BJ (cell line): ENCODE measurements at regions not wholly inside any gene's neighbourhood (a gene's known extent, or its start where the extent isn't known, plus 50 kb on each side); places are given as distances from the start of the nearest gene placed in this dataset.
A peak's percentile ranks its signal among the peaks of the same experiment; 100 is the strongest.

Experiments used
- CTCF ChIA-PET: fragments of 350-600 bp; formaldehyde crosslinking; extraction: SDS; loops from one replicate; lab custom pipeline; 2021; ENCODE audit warnings: antibody characterized with exemption, inconsistent platforms; lab: Yijun Ruan, JAX
- POLR2A ChIA-PET: fragments of 300-600 bp; sonication (Branson Sonifier 250); formaldehyde crosslinking; extraction: SDS; loops from one replicate; lab custom pipeline; 2021; ENCODE audit warnings: antibody characterized with exemption; lab: Charles Lee
- DNase-seq: peaks from one replicate; pipeline ENCODE4 v3.0.0-alpha.2; 2011; ENCODE audit warnings: low read depth
- H3K27me3 ChIP-seq: 2 replicates; pipeline ENCODE4 v1.6.0; 2011; ENCODE audit warnings: low read length; ENCODE audit not compliant: control insufficient read depth, insufficient read depth
- H3K36me3 ChIP-seq: 2 replicates; pipeline ENCODE4 v1.5.1; 2011; ENCODE audit warnings: low read length; ENCODE audit not compliant: control insufficient read depth, insufficient read depth
- H3K4me3 ChIP-seq: 2 replicates; pipeline ENCODE4 v1.5.1; 2011; ENCODE audit warnings: low read depth, mild to moderate bottlenecking, control low read depth, low read length
- CTCF ChIP-seq: IDR thresholded peaks from 2 replicates; pipeline ENCODE4 v1.5.1; 2011; ENCODE audit warnings: low read depth, mild to moderate bottlenecking, control low read depth, inconsistent platforms, low read length, moderate library complexity; ENCODE audit not compliant: insufficient read depth

DNA sequence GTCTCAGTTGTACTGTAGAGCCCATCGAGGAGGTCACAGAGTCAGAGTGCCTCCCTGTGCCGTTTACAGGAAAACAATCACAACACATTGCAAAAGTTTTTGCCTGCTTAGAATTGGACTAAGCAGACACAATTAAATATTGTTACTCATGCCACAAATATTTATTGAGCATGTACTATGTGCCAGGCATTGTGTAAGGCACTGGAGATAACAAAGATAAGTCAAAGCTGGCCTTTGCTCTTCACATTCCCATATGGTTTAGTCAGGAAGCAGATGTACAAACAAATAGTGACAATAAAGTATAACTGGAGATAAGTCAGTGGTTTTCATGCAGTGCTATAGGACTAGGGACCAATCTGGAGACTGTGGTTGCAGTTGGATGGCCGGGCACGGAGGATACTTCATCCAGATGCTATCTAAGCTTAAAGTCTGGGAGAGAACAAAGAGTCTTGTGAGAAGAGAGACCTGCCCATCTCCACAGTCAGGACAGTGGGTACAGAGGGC is 550.7 kb downstream of the INSC start:
- DNase-seq, result peak; percentile 91
- ChIA-PET CTCF (interaction anchor here (0.8 to 1.6 kb wide), 3 partner anchors 16 to 154 kb away, joined by 3 to 4 read pairs (median 3); no protein-coding TSS in a partner anchor), POLR2A (no interaction called here)

DNA sequence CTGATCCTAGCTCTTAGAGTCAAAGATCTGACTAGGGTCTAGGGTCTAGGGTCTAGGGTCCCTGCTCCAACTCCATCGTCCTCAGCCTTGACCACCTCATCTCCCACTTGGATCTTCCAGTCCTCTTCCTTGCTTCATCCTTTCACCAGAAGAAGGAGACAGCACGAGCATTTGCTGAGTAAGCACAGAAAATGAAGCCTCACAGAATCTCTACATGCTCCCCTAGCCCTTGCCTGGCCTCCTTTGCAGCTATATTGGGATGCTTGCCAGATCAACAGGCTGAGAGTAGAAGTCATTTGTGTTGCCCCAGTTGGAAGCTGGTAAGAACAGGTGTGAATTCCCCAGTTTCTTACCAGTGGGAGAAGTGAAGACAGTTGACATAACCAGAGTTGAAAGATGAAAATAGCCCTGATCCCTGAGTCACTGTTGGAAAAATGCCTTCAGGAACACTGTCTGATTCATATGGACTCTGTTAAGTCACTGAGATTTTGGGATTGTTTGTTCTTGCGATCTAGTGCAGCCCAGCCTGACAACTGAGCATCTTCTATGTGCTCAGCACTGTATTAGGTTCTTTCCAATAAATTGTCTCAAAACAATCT is 552.5 kb downstream of the INSC start:
- Histone ChIP-seq H3K4me3 (no peak overlapping the region), H3K27me3 (no peaks in the 10 kb centered on the region), H3K36me3 (no peaks in the 10 kb centered on the region)
- CTCF ChIA-PET, result no interaction called here
- no peak for TF ChIP-seq CTCF
- no peak for DNase-seq
- POLR2A ChIA-PET, result no interaction called here

More for the DNA sequence above, 550.7 kb downstream of the INSC start:
- Histone ChIP-seq H3K27me3 (no peaks in the 10 kb centered on the region; the same call in 1 of the 2 replicates), H3K4me3 (no peak overlapping the region), H3K36me3 (no peaks in the 10 kb centered on the region)
- no peak for TF ChIP-seq CTCF

GRCh38 chr11:15668718-15669117 is 554.0 kb downstream of the INSC start:
- H3K4me3 ChIP-seq, result no peak overlapping the region
- H3K36me3 ChIP-seq, result no peaks in the 10 kb centered on the region
- DNase-seq, result no peak
- ChIA-PET CTCF (no interaction called here), POLR2A (no interaction called here)
- no peak for TF ChIP-seq CTCF
- no peaks in the 10 kb centered on the region for H3K27me3 ChIP-seq

DNA sequence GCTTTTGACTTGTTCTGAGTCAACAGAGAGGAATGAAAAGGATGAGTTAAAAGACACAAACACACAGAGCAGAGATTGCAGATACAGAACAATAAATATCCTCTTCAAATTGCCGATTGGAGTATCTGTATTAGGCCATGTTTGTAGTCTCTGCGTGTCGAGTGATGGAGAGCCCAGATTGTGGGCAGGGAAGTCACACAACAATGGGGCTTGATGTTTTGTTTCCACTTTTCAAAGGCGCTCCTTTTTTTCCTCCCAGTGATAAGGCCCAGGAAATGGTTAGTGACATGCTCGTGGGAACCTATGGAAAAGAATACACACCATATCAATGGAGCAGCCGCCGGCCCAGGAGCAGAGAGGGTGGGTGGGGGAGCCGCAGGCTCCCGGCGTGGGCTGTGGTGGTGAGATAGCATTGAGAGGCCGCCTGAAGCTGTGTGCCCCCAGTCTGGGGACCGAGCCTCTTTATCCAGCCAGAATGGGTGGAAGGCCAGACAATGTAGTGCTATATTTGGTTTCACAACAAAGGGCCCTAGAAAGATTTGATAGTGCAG is 555.9 kb downstream of the INSC start:
- no peak for DNase-seq
- no peak overlapping the region for H3K4me3 ChIP-seq
- ChIA-PET POLR2A (no interaction called here), CTCF (interaction anchor here (1.1 kb wide), 1 partner anchor 14 kb away, joined by 3 read pairs; no protein-coding TSS in a partner anchor)
- no peak for TF ChIP-seq CTCF
- H3K36me3 ChIP-seq, result no peaks in the 10 kb centered on the region
- H3K27me3 ChIP-seq, result no peaks in the 10 kb centered on the region

GRCh38 chr11:15671216-15671615 is 556.5 kb downstream of the INSC start:
- Histone ChIP-seq H3K36me3 (no peaks in the 10 kb centered on the region), H3K4me3 (no peak overlapping the region), H3K27me3 (no peaks in the 10 kb centered on the region)
- TF ChIP-seq CTCF, result no peak
- no peak for DNase-seq
- ChIA-PET POLR2A (interaction anchor here (0.5 kb wide), 1 partner anchor 20 kb away, joined by 4 read pairs; no protein-coding TSS in a partner anchor), CTCF (interaction anchor here (1.1 kb wide), 1 partner anchor 14 kb away, joined by 3 read pairs; no protein-coding TSS in a partner anchor)
